ENCODE measurements at regions not wholly inside any gene's neighbourhood (a gene's known extent, or its start where the extent isn't known, plus 50 kb on each side); places are given as distances from the start of the nearest gene placed in this dataset.

DNA sequence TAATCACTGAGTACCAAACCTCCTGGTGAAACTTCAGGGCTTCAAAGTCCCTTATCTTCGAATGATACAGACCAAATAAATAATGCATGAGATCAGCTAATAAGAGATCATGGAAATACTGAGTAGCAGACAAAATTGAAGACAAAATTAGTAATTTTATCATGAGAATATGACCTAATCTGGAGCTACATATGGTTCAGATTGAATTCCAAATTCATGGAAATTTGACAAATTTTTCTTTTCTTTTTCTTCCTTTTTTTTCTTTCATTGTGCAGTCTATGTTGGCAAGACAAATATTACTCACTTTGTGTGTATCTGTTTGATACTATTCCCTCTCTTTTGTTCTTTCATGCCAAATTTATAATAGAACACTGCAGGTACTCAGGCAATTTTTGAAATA lies 218.1 kb upstream of the KCNJ16 start:
- Histone ChIP-seq H3K4me1 (no peaks in the 10 kb centered on the region), H3K27ac (no peak overlapping the region), H3K9me3 (no peaks in the 10 kb centered on the region), H3K27me3 (no peaks in the 10 kb centered on the region), H3K4me3 (no peak overlapping the region), H3K36me3 (ENCODE audit: low read depth, missing control alignments) (no peaks in the 10 kb centered on the region)
- 91 to 95% methylated on average over 1 of the region's 1 CpG for WGBS, 2 donors
- TF ChIP-seq POLR2A (IDR thresholded peaks at IDR 0.05), result no peak
- intact Hi-C loops (cut with DNase I; ENCODE audit: low total_unique reads), result no loop called here
- no peak for DNase-seq

DNA sequence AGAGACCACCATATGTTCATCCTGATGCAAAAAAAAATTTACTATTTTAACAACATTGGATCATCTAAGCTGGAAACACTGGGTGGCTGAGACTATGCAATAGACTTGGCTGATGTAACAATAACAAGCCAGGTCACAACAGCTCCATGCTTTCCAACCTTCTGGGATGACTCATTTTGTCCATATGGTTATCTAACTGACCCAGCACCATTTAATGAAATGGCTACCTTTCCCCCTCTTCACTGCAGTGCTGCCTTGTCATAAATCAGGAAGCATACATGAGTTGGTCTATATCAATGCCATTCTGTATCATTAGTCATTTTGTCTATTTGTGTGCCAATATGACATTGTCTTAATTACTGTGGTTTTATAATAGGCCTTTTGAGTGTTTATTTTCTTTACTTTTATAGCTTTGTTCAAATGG lies 217.6 kb upstream of the KCNJ16 start:
- H3K4me1 ChIP-seq, result no peaks in the 10 kb centered on the region
- intact Hi-C loops (cut with DNase I; ENCODE audit: low total_unique reads), result no loop called here

DNA sequence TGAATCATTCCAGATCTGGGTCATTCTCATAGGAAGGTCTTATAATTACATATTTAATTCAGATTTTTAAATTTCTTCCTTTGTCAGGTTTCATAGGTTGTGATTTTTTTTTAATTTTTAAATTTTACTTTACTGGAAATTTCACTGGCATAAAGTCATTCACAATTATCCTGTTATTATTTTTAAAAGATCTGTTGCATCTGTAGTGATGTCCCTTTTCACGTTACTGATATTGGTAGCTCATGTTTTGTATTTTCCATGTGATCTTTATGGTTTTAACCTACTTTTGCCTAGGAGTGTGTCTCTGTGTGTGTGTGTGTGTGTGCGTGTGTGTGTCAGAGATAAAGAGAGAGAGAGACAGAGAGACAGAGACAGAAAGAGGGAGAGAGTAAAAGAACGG lies 216.6 kb upstream of the KCNJ16 start:
- intact Hi-C loops (cut with DNase I; ENCODE audit: low total_unique reads), result no loop called here
- Histone ChIP-seq H3K4me1 (no peaks in the 10 kb centered on the region), H3K36me3 (ENCODE audit: low read depth, missing control alignments) (no peaks in the 10 kb centered on the region), H3K27ac (no peak overlapping the region), H3K9me3 (no peaks in the 10 kb centered on the region), H3K27me3 (no peaks in the 10 kb centered on the region), H3K4me3 (no peak overlapping the region)
- TF ChIP-seq, protein P1, sequence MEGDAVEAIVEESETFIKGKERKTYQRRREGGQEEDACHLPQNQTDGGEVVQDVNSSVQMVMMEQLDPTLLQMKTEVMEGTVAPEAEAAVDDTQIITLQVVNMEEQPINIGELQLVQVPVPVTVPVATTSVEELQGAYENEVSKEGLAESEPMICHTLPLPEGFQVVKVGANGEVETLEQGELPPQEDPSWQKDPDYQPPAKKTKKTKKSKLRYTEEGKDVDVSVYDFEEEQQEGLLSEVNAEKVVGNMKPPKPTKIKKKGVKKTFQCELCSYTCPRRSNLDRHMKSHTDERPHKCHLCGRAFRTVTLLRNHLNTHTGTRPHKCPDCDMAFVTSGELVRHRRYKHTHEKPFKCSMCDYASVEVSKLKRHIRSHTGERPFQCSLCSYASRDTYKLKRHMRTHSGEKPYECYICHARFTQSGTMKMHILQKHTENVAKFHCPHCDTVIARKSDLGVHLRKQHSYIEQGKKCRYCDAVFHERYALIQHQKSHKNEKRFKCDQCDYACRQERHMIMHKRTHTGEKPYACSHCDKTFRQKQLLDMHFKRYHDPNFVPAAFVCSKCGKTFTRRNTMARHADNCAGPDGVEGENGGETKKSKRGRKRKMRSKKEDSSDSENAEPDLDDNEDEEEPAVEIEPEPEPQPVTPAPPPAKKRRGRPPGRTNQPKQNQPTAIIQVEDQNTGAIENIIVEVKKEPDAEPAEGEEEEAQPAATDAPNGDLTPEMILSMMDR (IDR thresholded peaks at IDR 0.05), result no peak
- TF ChIP-seq POLR2A (IDR thresholded peaks at IDR 0.05), result no peak
- 61 to 63% methylated on average over 3 of the region's 3 CpGs for WGBS, 2 donors
- DNase-seq, result no peak

More for the DNA sequence above, 217.6 kb upstream of the KCNJ16 start:
- Histone ChIP-seq H3K9me3 (no peaks in the 10 kb centered on the region), H3K27ac (no peak overlapping the region), H3K4me3 (no peak overlapping the region), H3K36me3 (ENCODE audit: low read depth, missing control alignments) (no peaks in the 10 kb centered on the region), H3K27me3 (no peaks in the 10 kb centered on the region)
- no peak for DNase-seq
- no peak for TF ChIP-seq POLR2A (IDR thresholded peaks at IDR 0.05)
- TF ChIP-seq, protein P1 (IDR thresholded peaks at IDR 0.05), result no peak

DNA sequence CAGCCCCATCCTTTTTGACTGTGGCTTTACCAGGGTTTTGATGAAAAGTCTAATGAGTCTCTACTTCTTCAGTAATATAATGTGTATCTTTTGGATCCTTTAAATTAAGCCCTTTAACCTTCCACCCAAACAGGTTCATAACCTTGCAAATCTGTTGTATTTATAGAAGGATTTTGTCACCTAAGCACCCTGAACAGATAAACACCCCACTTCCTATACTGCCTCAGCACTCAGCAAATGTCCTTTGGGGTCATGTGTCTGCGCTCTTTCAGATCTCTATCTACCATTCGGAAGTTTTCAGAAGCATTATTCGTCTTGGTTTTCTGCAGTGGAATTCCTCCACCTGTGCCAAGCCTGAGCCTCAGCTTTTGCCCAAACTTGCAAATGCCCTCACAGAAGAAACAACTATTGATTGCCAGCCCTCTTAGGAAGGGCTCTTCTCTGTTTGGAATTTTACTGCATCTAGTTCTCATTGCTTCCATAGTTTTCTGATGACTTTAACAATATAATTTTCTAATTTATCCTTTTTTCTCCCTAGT lies 214.8 kb upstream of the KCNJ16 start:
- no peaks in the 10 kb centered on the region for H3K36me3 ChIP-seq (ENCODE audit: low read depth, missing control alignments)
- WGBS, 2 donors, result 87 to 94% methylated on average over 3 of the region's 3 CpGs
- no peaks in the 10 kb centered on the region for H3K4me1 ChIP-seq
- DNase-seq, result no peak
- H3K27me3 ChIP-seq, result no peaks in the 10 kb centered on the region
- no peak overlapping the region for H3K27ac ChIP-seq
- no peak overlapping the region for H3K4me3 ChIP-seq
- intact Hi-C loops (cut with DNase I; ENCODE audit: low total_unique reads), result no loop called here
- TF ChIP-seq, protein P1 (IDR thresholded peaks at IDR 0.05), result no peak
- no peak for TF ChIP-seq POLR2A (IDR thresholded peaks at IDR 0.05)
- H3K9me3 ChIP-seq, result no peaks in the 10 kb centered on the region

DNA sequence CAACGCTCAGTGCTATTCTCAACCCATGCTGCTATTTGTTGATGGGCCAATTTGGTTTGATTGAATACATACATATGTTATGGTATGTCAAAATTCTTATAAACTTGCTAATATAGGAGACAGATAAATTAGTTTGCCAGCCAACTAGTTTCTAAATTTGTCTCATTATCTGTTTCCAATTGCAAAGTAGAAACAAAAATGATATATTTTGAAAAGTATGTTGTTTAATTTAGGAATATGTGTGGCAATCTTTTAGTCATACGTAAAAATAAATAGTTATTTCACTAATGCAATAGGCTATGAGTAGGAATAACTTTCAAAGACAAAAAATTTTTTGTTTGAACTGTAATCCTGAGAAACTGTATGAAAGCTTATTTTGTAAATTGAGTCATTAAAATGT lies 210.6 kb upstream of the KCNJ16 start:
- TF ChIP-seq, protein P1 (IDR thresholded peaks at IDR 0.05), result no peak
- TF ChIP-seq POLR2A (IDR thresholded peaks at IDR 0.05), result no peak
- DNase-seq, result no peak
- Histone ChIP-seq H3K4me3 (no peak overlapping the region), H3K27me3 (no peaks in the 10 kb centered on the region), H3K27ac (no peak overlapping the region), H3K36me3 (ENCODE audit: low read depth, missing control alignments) (no peaks in the 10 kb centered on the region), H3K9me3 (no peaks in the 10 kb centered on the region), H3K4me1 (no peaks in the 10 kb centered on the region)
- intact Hi-C loops (cut with DNase I; ENCODE audit: low total_unique reads), result no loop called here
- WGBS, 2 donors, result 88 to 89% methylated on average over 2 of the region's 2 CpGs

Measured in testis (tissue), 2 donors.